GM18511 (cell line): ENCODE measurements at regions not wholly inside any gene's neighbourhood (a gene's known extent, or its start where the extent isn't known, plus 50 kb on each side); places are given as distances from the start of the nearest gene placed in this dataset.

ENCODE experiments used
- ATAC-seq: cut with Tn5 transposase; IDR thresholded peaks from one replicate; pipeline ENCODE4 v1.9.1; 2021; ENCODE audit warnings: mild to moderate bottlenecking, moderate library complexity; ENCODE audit not compliant: unreplicated experiment

- no peak for ATAC-seq
These were observed 161.0 kb downstream of the TRMT11 start for GRCh38 chr6:126147291-126147815.

GRCh38 chr6:126148853-126149252 is 162.5 kb downstream of the TRMT11 start:
- no peak for ATAC-seq

- ATAC-seq = no peak
These were observed 166.0 kb downstream of the TRMT11 start for GRCh38 chr6:126152372-126152745.

- ATAC-seq = no peak
These were observed 167.3 kb downstream of the TRMT11 start for GRCh38 chr6:126153661-126154060.

- ATAC-seq = peak; percentile 96
These were observed 170.6 kb downstream of the TRMT11 start for GRCh38 chr6:126156973-126157372.

GRCh38 chr6:126167726-126168125 is 172.2 kb upstream of the CENPW start:
- no peak for ATAC-seq

- ATAC-seq = no peak
These were observed 169.5 kb upstream of the CENPW start for GRCh38 chr6:126170433-126170832.

- ATAC-seq = peak; percentile 90
These were observed 168.9 kb upstream of the CENPW start for GRCh38 chr6:126170978-126171382.

GRCh38 chr6:126172131-126172530 is 167.8 kb upstream of the CENPW start:
- no peak for ATAC-seq

- no peak for ATAC-seq
These were observed 166.7 kb upstream of the CENPW start for GRCh38 chr6:126173265-126173664.

GRCh38 chr6:126174697-126175096 is 165.2 kb upstream of the CENPW start:
- no peak for ATAC-seq

- ATAC-seq = no peak
These were observed 164.7 kb upstream of the CENPW start for GRCh38 chr6:126175251-126175650.

GRCh38 chr6:126176282-126176681 is 163.6 kb upstream of the CENPW start:
- peak; percentile 39 for ATAC-seq

- ATAC-seq = peak; percentile 64
These were observed 159.3 kb upstream of the CENPW start for GRCh38 chr6:126180585-126180984.

- no peak for ATAC-seq
These were observed 158.7 kb upstream of the CENPW start for GRCh38 chr6:126181173-126181741.

GRCh38 chr6:126181890-126182289 is 158.0 kb upstream of the CENPW start:
- ATAC-seq = no peak

GRCh38 chr6:126182650-126183311 is 157.1 kb upstream of the CENPW start:
- peak; percentile 44 for ATAC-seq

- ATAC-seq = no peak
These were observed 154.1 kb upstream of the CENPW start for GRCh38 chr6:126185774-126186173.

GRCh38 chr6:126188279-126188909 is 151.5 kb upstream of the CENPW start:
- ATAC-seq = no peak

- no peak for ATAC-seq
These were observed 144.2 kb upstream of the CENPW start for GRCh38 chr6:126195625-126196236.

GRCh38 chr6:126198631-126199030 is 141.3 kb upstream of the CENPW start:
- no peak for ATAC-seq

- ATAC-seq = no peak
These were observed 140.4 kb upstream of the CENPW start for GRCh38 chr6:126199466-126199865.
